Hindlimb muscle (tissue), 1 donor: ENCODE measurements at regions not wholly inside any gene's neighbourhood (a gene's known extent, or its start where the extent isn't known, plus 50 kb on each side); places are given as distances from the start of the nearest gene placed in this dataset.
"Not testable (repeated sequence)": the region's sequence is repeated elsewhere in the genome, so short reads cannot be mapped to it uniquely, and the experiment has no call there.

Experiments
- DNase-seq: peaks from one replicate; pipeline ENCODE4 v3.0.0-alpha.2; 2013

DNA sequence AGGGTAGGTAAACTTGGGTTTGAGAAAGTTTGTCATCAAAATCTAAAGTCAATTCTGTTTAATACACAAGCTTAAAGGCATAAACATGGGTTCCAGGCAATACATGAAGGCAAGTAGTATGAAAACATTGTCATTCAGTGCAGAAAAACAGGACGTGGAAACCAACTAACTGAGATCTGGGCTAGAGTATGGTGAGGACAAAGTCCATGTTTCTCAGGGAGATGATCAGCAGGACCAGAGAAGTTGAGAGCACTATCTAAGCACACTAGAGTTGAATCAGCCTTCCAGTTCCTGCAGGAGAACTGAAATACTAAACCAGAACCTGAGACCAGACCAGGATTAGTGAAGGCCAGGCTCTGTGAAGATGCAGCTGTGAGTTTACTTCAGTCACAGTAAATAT lies 302.8 kb upstream of the CRIM1 start:
- DNase-seq, result no peak

DNA sequence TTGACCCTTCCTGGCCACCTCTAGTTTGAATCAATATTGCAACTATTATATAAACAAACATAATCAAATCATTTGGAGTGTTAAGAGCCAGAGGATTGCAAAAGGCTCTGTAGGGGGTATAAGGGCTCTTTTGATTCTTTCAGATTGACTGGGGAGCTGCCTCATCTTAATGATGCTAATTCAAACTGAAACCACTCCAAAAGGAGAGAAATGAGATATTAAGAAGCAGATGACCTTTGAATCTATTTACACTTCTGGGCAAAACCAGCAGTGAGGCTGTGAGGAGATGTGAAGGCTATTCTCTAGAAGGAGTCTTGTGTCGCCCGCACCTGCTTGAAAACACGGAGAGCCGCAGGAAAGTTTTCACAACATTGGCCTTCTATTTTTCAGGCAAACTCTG lies 311.2 kb upstream of the CRIM1 start:
- DNase-seq, result no peak

DNA sequence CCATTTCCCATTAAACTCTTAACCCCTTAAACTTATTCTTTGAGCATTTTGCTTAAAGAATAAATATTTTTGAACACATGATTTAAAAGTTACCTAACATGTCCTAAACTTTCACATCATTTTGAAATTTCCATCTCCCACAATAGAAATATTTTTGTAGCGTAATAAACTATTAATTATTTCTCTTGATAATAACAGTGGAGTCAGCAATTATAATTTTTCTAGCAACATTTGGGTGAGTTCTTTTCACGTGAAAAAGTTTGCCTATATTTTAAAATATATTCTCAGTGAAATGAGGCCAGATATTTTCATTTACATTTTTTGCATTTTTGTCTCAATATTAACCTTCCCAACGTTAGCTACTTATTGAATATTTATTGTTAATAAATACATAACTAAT lies 320.4 kb upstream of the CRIM1 start:
- no peak for DNase-seq

DNA sequence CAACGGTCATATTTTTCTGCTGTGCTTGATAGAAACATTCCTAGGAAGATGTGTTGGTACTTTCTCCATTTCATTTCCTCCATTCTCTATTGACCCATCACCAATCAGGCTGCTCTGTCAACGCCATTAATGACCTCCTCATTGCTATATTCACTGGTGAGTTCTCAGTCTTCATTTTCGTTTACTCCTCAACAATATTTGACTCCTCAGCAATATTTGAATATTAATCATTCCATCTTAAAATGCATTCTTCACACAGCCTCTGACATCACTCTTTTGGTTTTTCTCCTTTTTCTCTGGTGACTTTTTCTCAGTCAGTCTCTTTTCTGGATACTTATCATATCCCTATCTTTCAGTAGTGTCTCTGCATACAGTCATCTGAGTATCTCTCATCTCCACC lies 323.5 kb upstream of the CRIM1 start:
- DNase-seq, result no peak

DNA sequence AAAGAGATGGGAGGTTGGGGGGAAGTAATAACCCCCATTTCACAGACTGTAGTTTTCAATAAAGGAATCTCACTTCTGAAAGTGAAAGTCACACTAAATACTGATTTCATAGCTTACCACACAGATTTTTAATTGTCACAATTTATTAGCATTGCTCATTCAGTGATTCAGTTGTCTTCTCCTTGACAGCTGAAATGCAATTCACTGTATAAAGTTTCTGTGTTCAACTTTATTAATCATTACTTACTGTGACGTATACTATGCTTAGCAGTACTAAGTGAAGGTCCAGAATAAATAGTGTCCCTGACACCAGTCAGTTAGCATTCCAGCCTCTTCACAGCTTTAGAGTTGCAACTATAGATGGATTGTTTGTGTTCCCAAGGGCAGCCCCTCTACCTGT lies 324.1 kb upstream of the CRIM1 start:
- DNase-seq, result no peak

DNA sequence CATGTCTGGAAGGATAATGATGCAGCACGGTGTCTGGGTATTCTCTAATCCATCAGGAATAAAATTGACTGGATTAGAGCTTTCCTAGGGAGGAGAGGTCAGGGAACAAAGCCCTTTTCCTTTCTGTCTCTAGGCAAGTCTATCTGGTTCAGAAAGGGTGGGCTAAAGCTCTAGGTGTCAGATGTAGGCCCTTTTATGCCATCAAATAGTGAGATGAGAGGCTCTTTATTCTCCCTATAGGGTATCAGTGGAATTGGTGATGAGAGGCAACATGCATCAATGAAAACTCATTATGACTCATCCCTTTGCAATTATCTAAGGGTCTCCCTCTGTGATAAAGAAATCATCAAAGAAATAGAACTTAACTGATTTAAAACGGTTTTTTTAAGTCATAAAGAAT lies 328.0 kb upstream of the CRIM1 start:
- no peak for DNase-seq

DNA sequence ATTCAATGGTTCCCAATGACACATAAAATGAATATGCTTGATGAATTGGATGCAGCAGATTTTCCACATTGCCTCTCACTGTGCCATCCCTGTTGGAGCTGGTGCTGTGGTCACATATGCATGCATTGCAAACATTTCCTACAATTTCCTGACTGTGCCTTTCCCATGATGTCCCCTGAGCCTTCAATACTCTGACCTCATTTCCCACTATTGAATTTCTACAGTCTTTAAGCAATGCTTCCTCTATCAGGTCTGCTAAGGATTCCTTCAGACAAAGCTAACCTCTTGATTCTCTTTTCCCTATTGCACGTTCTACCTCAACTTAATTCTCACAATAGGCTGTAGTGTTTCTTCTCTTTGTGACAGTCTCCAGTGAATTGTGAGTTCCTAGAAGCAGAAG lies 342.5 kb upstream of the CRIM1 start:
- no peak for DNase-seq

DNA sequence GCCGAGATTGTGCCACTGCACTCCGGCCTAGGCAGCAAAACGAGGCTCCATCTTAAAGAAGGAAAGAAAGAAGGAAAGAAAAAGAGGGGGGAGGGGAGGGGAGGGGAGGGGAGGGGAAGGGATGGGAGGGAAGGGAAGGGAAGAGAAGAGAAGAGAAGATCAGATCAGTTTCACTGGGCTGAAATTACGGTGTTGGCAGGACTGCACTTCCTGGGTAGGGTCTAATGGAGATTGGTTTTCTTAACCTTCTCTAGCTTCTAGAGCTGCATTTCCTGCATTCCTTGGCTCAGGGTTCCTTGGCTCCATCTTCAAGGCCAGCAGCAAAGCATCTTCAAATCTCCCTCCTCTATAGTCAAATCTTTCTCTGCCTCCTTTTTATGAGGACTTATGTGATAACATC lies 349.1 kb upstream of the CRIM1 start:
- no peak for DNase-seq

DNA sequence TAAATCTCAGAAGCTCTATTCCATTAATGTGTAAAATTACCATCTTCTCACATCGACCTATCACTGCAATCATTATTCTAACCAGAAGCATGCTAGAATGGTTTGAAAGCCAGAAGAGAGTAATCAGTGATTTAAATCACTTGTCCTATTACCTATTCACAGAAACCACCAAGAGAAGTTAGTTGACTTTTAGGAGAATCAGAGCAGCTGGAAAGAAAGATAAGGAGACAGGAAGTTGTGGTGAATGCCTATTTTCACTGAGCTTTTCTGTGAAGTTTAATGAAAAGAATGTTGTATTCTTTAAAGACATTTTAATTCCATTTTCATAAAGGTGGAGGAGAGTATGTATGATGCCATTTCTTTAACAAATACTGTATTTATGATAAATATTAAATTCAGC lies 352.6 kb upstream of the CRIM1 start:
- no peak for DNase-seq

DNA sequence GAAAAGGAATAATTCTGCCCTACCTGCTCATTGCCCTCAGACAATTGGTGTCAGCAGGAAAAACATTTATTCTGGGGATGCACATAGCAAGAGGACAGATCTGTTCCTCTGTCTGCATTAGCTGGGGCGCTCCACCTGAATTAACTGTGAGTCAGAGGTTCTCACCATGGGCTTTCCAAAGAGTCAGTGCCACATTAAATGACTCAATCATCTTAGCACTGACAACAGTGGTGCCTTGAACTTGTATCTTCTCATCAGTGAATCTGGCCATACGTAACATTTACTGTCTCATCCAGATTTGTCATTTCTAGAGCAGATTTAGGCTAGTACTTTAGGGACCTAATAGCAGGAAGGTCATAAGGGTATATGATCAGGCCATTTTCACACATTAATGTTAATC lies 358.1 kb upstream of the CRIM1 start:
- DNase-seq, result no peak

DNA sequence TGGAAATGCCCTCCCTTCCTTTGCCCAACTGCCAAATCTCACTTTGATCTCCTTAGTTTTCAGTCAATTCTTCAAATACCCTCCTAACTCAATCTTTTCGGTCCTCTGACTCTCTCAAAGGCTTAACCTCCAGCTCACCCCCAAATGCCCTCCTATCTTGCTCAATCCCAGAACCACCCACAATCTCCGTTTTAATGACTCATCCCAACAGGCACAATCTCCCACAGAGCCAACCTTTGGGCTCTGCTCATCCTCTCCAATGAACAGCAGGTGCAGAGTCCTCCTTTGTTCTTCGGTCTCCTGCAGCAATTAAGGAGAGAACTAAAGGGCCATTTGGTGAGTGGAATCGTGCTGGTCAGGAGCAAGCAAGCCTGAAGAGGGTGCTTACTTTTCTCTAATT lies 366.1 kb upstream of the CRIM1 start:
- DNase-seq, result no peak

DNA sequence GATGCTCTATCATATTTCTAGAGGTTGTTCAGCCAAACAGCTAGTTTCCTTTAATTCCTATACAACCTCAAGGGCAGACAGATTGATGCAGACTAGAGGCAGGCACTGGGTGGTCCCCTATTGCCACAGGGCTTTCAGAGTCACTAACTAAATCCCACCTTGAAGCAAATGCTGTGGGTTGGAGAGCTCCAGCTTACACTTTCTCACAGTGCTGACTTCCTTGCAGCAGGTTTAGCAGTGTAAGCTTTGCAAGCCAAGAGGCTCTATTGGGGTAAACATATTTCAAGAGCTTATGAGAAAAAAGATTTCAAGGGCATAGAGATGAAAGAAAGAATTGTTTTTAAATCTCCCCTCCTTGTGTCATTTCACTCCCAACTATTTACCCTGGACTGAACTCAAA lies 366.5 kb upstream of the CRIM1 start:
- DNase-seq, result no peak

DNA sequence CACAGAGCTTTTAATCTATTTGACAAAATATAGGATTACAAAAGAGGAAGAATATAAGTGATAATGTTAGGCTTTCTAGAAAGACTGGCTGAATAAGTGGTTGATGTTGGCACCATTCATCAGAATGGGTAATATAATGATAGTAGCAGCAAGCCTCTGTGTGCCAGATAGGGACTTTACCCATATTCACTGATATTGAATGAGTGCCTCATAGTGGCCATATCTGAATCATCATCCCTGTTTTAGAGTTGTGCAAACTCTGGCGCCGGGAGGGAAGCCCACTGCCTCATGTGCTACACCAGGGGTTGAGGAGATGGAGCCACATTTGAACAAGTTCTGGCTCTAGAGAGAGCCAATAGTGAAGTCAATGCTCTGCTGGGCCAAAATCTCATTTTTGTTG lies 368.7 kb upstream of the CRIM1 start:
- DNase-seq, result no peak

DNA sequence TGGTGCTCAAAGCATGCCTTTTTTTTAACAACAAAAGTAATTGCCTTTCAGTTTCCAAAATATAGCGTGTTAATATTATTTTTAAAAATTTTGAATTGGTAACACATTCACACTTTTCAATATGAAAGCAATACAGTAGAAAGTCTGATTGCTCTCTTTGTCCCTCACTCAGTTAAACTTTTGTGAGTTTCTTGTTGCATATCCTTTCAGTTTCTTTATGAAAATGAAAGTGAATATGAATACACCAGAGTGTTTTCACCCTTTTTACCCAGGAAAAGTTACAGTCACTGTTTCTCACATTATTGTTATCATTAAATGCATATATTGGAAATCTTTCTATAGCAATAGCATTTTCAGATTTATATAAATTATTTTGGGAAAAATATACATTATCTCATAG lies 377.4 kb upstream of the CRIM1 start:
- DNase-seq, result no peak

DNA sequence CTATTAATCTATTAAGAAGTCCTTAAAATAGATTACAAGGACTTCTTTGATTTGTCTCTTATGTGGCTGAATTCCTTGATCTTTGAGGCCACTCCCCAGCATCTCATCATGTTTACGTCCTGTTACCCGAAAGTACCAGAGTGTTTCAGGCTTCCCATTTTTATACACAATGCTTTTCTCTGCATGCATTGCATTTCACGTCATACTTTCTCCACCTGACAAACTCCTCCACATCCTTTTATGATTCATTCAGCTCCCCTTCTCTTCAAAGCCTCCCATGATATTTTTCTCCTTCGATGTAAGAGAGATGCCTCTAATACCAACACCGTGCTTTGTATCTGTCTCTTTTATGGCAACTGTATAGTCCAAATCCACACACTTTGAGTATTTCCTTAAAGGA lies 379.0 kb upstream of the CRIM1 start:
- no peak for DNase-seq

DNA sequence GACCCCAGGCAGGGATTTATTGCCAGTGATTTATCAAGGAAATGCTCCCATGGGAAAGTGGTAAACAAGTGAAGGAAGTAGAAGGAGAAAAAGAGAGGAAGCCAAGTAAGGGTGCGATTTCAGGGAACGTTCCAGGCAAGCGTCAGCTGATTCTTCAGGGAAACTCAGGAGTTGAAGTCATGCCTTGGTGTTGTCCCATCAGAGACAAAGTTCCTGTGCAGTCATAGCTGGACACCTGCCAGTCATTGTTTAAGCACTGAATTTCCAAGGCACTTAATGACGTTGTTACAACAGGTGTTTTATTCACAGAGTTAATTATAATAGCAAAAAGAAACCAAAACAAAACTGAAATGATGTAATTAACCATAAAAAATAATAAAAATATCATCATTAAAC lies 381.8 kb upstream of the CRIM1 start:
- DNase-seq, result no peak

DNA sequence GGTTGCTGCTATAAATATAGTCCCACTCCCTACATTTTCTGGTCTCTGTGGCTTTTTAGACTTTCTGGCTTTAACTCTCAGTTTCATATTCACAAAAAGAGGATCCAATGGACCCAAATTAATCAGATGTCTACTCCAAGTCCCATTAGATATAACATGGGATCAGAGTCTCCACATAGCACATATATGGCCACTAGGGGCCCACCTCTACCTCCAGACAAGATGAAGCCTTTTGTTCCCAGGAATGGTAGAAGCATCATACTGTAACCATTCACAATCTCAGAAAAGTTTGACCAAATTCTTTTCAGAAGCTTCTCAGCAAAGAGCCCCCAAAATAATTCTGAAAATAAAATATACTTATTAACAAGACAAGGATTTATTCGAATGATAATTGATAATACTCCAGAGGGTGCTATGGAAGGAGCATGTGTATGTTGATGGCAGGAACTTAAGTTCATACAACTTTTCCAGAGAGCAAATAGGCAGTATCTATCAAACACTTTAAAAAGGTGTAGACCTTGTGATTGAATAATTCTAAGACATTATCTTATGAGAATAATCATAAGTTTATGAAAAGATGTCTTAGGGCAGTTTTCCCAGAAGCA lies 382.3 kb upstream of the CRIM1 start:
- DNase-seq, result no peak

DNA sequence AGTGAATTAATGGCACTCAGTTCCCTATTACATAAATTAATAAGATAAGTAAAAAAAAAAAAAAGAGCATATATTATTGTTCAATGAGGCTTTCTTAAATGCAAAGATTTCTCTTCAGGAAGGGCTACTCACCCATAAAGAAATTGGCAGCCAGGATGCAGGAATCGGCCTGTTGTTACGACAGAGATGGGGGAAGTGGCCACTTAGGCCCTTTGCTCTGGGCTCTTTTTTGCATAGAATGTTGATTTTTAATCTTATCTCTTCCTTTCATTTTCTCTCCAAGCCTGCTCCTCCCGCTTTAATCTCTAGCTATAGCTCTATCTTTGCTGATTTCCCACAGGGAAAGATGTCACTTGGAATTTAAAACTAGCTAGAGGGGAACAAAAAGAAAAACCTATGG lies 391.8 kb upstream of the CRIM1 start:
- no peak for DNase-seq

DNA sequence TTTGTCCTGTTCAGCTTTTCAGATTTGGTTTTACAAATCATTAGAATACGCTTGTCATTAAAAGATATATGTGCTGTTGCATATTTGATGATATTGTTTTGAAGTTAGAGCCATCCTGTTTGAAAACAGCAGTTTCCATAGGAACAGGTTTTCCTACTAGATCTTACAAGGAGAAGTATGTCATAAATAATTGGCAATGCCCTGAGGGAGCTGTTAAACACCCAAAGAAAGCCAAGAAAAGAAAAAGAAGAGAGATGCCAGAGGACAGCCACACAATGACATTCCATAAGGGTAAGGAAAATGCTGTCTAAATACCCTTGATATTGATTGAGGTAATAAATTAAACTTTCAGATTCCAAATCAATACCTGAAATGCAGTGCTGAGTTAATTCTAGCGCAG lies 392.2 kb upstream of the CRIM1 start:
- DNase-seq, result no peak

DNA sequence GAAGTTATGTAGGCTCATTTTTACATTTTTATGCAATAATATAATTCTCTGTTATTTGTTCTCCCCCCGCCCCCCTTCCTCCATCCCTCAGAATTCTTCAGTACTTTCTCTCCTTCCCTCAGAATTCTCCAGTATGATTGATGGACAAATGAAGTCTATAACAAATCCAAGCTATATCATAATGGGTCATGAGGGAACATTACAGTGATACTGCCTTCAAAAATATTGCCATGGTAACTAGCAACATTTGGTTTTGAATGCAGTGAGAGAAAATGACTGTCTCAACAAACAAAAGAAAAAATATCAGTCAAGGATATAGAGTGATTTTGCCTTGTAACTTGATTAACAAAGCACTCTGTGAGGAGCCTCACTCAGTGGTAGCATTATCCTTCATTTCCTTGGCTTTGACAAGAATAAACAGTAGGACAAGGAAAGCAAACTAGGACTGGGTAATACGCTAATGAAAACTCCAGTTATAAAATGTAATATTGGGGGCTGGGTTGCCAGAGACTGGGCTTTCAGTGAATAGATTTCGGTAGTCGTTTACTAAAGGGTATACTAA lies 392.9 kb upstream of the CRIM1 start:
- DNase-seq, result no peak

DNA sequence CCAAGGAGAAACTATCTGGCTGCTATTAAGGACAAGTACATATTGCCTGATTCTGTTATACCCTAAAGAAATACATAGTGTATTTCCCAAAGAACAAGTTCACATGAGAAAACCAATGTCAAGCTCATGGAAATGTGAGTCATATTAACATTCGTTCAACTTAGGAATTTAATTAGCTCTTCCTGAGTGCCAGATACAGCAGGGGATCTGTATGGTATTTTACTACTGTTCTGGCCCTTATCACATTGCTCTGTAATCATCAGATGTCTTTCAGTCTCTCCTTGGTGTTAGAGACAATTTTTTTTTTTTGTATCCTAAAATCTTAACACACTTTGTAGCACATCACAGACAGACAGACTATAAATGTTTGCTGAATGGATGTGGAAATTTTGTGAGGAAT lies 395.0 kb upstream of the CRIM1 start:
- no peak for DNase-seq

DNA sequence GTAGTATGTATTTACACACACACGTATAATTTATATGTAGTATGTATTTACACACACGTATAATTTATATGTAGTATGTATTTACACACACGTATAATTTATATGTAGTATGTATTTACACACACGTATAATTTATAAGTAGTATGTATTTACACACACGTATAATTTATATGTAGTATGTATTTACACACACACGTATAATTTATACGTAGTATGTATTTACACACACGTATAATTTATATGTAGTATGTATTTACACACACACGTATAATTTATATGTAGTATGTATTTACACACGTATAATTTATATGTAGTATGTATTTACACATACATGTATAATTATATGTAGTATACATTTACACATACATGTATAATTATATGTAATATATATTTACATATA lies 398.5 kb upstream of the CRIM1 start:
- not testable (repeated sequence) for DNase-seq

DNA sequence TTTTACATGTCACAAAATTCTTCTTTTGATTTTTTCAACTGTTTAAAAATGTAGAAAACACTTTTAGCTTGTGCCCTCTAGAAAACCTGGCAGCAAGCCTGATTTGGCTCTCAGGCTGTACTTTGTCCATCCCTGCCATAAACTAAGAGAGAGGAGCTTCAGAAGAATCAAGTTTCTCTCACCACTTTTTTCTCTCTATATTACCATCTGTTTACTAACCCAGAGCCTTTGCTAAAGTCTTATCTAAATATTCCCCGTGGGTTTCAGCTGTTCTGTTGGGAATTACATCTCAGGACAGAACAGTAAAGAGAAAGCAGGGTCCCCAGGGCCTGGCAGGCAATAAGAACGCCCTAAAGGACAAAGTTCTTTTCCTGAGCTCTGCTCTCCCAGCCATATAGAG lies 409.1 kb upstream of the CRIM1 start:
- no peak for DNase-seq

DNA sequence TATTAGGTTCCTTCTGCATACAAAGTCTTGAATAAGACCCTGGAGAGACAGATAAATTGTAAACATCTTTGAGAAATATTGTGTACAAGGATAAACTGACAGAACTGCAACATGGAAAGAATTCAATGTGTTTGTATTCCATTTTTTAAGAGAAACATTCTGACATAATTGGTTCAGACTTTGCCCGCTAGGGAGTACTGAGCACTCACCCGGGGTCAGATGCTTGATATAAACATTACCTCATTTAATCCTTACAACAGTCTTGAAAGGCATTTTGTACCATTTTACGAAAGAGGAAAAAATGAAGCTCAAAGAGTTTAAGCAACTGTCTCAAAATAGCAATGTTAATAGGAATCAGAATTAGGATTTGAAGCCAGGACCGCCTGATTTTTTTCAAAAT lies 416.7 kb upstream of the CRIM1 start:
- DNase-seq, result no peak

DNA sequence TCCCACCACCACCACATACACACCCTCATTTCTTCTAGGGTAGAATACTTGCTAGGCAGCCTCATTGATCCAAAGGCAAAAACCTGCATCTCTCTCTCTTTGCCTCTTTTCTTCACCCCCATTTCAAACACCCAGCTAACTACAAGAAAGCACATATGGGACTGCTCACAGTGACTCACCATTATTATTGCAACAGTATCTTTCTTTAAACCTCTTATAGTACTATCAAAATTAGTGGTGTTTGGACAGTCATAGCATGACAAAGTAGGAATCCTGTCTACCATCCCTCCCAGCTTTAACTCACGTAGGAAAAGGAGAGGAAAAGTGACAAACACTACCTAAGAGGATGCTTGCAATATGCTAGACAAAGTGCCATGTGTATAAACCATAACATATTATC lies 422.5 kb upstream of the CRIM1 start:
- DNase-seq, result no peak
